DMS153 treated with DMSO at 0.1 percent for 48 hours (cell line): ENCODE measurements at regions not wholly inside any gene's neighbourhood (a gene's known extent, or its start where the extent isn't known, plus 50 kb on each side); places are given as distances from the start of the nearest gene placed in this dataset.

Source experiments
- DNase-seq: peaks from one replicate; lab custom pipeline; 2025; ENCODE audit not compliant: unreplicated experiment; lab: John Stamatoyannopoulos, UW

GRCh38 chr4:136457577-136457976, 1074.7 kb downstream of the PCDH18 start:
- no peak for DNase-seq

- DNase-seq = no peak
Observed at GRCh38 chr4:136457004-136457403, 1075.3 kb downstream of the PCDH18 start.

- DNase-seq = no peak
Observed at GRCh38 chr4:136443006-136443405, 1089.3 kb downstream of the PCDH18 start.

- DNase-seq = no peak
Observed at GRCh38 chr4:136442447-136442846, 1089.8 kb downstream of the PCDH18 start.

- DNase-seq = no peak
Observed at GRCh38 chr4:136441629-136442282, 1090.5 kb downstream of the PCDH18 start.

GRCh38 chr4:136438645-136439044, 1093.6 kb downstream of the PCDH18 start:
- no peak for DNase-seq

- DNase-seq = peak; percentile 2
Observed at GRCh38 chr4:136424052-136424451, 1108.2 kb downstream of the PCDH18 start.

- no peak for DNase-seq
Observed at GRCh38 chr4:136414981-136415380, 1117.3 kb downstream of the PCDH18 start.

- DNase-seq = no peak
Observed at GRCh38 chr4:136412708-136413107, 1119.6 kb downstream of the PCDH18 start.

GRCh38 chr4:136400829-136401228, 1131.5 kb downstream of the PCDH18 start:
- DNase-seq = no peak

- no peak for DNase-seq
Observed at GRCh38 chr4:136395212-136395722, 1137.0 kb downstream of the PCDH18 start.

- no peak for DNase-seq
Observed at GRCh38 chr4:136392576-136392975, 1139.7 kb downstream of the PCDH18 start.

GRCh38 chr4:136390824-136391223, 1141.5 kb downstream of the PCDH18 start:
- no peak for DNase-seq

- no peak for DNase-seq
Observed at GRCh38 chr4:136383082-136383481, 1149.2 kb downstream of the PCDH18 start.

- no peak for DNase-seq
Observed at GRCh38 chr4:136371231-136371630, 1161.1 kb downstream of the PCDH18 start.

- DNase-seq = no peak
Observed at GRCh38 chr4:136369073-136369472, 1163.2 kb downstream of the PCDH18 start.

- no peak for DNase-seq
Observed at GRCh38 chr4:136357556-136357955, 1174.7 kb downstream of the PCDH18 start.

GRCh38 chr4:136355970-136356369, 1176.3 kb downstream of the PCDH18 start:
- no peak for DNase-seq

- DNase-seq = no peak
Observed at GRCh38 chr4:136343340-136343739, 1189.0 kb downstream of the PCDH18 start.

- no peak for DNase-seq
Observed at GRCh38 chr4:136342666-136343065, 1189.6 kb downstream of the PCDH18 start.

GRCh38 chr4:136337216-136337615, 1195.1 kb downstream of the PCDH18 start:
- DNase-seq = no peak

GRCh38 chr4:136336479-136336878, 1195.8 kb downstream of the PCDH18 start:
- no peak for DNase-seq

GRCh38 chr4:136329042-136329662, 1203.1 kb downstream of the PCDH18 start:
- no peak for DNase-seq
